ENCODE measurements at regions not wholly inside any gene's neighbourhood (a gene's known extent, or its start where the extent isn't known, plus 50 kb on each side); places are given as distances from the start of the nearest gene placed in this dataset.

DNA sequence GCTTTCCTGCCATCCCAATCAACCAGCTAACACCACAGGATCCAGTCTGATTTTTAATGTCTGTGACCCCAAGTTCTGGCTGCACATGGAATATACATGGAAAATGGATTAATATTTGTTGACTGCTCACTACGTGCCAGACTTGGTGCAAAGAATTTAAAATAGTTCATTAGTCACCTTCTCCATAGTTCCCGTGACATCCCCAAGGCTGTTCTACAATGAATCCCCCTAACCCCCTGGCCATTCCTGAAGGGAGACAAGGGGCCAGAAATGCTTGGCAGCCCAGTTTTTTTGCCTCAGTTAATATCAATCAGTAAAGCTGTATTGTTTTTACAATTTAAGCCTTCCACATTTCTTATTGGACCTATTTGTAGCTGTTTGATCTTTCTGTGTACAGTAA is 71.0 kb upstream of the ST3GAL5 start:
- Histone ChIP-seq H3K9me3 (ENCODE audit: control insufficient read depth in 1 of 2, insufficient read depth in 1 of 2, low read depth in 1 of 2, low read length in 2 of 2) (peaks cover 0 to 5% of the 10 kb centered on the region in 2 experiments; a peak in 2 of 4 replicates), H3K4me3 (replicated peaks in 1 of 2; ENCODE audit: low read depth in 1 of 2, low read length in 2 of 2) (no peak overlapping the region), H3K4me2 (ENCODE audit: low read length) (no peak overlapping the region), H3K79me2 (ENCODE audit: insufficient read depth, low read length) (no peaks in the 10 kb centered on the region), H3K9me2 (ENCODE audit: insufficient read depth) (no peaks in the 10 kb centered on the region), H3K36me3 (ENCODE audit: control insufficient read depth in 1 of 2, insufficient read depth in 2 of 2, low read length in 2 of 2) (no peaks in the 10 kb centered on the region), H4K20me1 (ENCODE audit: insufficient read depth) (no peaks in the 10 kb centered on the region), H3K9ac (ENCODE audit: low read length) (no peak overlapping the region), H3K27ac (ENCODE audit: low read depth, low read length) (no peak overlapping the region), H2AFZ (ENCODE audit: low read depth, low read length, poor library complexity, severe bottlenecking) (no peak overlapping the region), H3K4me1 (ENCODE audit: control insufficient read depth in 1 of 2, insufficient read depth in 2 of 2, low read length in 2 of 2) (peaks cover 5 to 20% of the 10 kb centered on the region in 2 experiments; a peak in 3 of 4 replicates), H3K27me3 (ENCODE audit: insufficient read depth, low read length) (no peaks in the 10 kb centered on the region)
- no TSS peak for BruUV-seq (replicated peaks)
- CTCF ChIA-PET: no interaction called here
- ATAC-seq: no peak
- DNase-seq (ENCODE audit: low read depth, low spot score): no peak
- TF ChIP-seq ZNF274 (IDR thresholded peaks at IDR 0.05; ENCODE audit: low read depth, low read length) (no peak), EZH2phosphoT487 (IDR thresholded peaks at IDR 0.05; ENCODE audit: borderline replicate concordance) (no peak), JUND (IDR thresholded peaks at IDR 0.05) (no peak), POLR2AphosphoS5 (IDR thresholded peaks at IDR 0.05; ENCODE audit: low read depth, low read length) (no peak), ZFX (IDR thresholded peaks at IDR 0.05) (no peak), SIN3A (IDR thresholded peaks at IDR 0.05; ENCODE audit: low read depth) (no peak), YY1 (IDR thresholded peaks at IDR 0.05; ENCODE audit: extremely low read depth, insufficient replicate concordance, low read depth, low read length) (no peak), ELF1 (IDR thresholded peaks at IDR 0.05; ENCODE audit: borderline replicate concordance, low read depth) (no peak), EZH2 (IDR thresholded peaks at IDR 0.05) (no peak)
- TF ChIP-seq, protein P1, sequence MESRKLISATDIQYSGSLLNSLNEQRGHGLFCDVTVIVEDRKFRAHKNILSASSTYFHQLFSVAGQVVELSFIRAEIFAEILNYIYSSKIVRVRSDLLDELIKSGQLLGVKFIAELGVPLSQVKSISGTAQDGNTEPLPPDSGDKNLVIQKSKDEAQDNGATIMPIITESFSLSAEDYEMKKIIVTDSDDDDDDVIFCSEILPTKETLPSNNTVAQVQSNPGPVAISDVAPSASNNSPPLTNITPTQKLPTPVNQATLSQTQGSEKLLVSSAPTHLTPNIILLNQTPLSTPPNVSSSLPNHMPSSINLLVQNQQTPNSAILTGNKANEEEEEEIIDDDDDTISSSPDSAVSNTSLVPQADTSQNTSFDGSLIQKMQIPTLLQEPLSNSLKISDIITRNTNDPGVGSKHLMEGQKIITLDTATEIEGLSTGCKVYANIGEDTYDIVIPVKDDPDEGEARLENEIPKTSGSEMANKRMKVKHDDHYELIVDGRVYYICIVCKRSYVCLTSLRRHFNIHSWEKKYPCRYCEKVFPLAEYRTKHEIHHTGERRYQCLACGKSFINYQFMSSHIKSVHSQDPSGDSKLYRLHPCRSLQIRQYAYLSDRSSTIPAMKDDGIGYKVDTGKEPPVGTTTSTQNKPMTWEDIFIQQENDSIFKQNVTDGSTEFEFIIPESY (IDR thresholded peaks at IDR 0.05; ENCODE audit: extremely low read depth, insufficient replicate concordance, low read length): no peak
- TF ChIP-seq, protein P2, sequence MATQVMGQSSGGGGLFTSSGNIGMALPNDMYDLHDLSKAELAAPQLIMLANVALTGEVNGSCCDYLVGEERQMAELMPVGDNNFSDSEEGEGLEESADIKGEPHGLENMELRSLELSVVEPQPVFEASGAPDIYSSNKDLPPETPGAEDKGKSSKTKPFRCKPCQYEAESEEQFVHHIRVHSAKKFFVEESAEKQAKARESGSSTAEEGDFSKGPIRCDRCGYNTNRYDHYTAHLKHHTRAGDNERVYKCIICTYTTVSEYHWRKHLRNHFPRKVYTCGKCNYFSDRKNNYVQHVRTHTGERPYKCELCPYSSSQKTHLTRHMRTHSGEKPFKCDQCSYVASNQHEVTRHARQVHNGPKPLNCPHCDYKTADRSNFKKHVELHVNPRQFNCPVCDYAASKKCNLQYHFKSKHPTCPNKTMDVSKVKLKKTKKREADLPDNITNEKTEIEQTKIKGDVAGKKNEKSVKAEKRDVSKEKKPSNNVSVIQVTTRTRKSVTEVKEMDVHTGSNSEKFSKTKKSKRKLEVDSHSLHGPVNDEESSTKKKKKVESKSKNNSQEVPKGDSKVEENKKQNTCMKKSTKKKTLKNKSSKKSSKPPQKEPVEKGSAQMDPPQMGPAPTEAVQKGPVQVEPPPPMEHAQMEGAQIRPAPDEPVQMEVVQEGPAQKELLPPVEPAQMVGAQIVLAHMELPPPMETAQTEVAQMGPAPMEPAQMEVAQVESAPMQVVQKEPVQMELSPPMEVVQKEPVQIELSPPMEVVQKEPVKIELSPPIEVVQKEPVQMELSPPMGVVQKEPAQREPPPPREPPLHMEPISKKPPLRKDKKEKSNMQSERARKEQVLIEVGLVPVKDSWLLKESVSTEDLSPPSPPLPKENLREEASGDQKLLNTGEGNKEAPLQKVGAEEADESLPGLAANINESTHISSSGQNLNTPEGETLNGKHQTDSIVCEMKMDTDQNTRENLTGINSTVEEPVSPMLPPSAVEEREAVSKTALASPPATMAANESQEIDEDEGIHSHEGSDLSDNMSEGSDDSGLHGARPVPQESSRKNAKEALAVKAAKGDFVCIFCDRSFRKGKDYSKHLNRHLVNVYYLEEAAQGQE (IDR thresholded peaks at IDR 0.05; ENCODE audit: low read depth): no peak
- TF ChIP-seq, protein P3, sequence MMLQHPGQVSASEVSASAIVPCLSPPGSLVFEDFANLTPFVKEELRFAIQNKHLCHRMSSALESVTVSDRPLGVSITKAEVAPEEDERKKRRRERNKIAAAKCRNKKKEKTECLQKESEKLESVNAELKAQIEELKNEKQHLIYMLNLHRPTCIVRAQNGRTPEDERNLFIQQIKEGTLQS (IDR thresholded peaks at IDR 0.05): no peak
- POLR2A ChIA-PET: no interaction called here
- RAD21 ChIA-PET (ENCODE audit: low non-redundant PET in 1 of 2, low total read pairs in 2 of 2, uncharacterized antibody in 2 of 2, unreplicated experiment in 2 of 2): no interaction called here
- intact Hi-C loops (cut with micrococcal nuclease): no loop called here

Measured in HCT116 (cell line).